Glutamatergic neuron (in vitro differentiated cells): ENCODE measurements at regions not wholly inside any gene's neighbourhood (a gene's known extent, or its start where the extent isn't known, plus 50 kb on each side); places are given as distances from the start of the nearest gene placed in this dataset.

Experiments used
- DNase-seq: peaks from one replicate; pipeline ENCODE4 v3.0.0; 2022
- H3K27ac Mint-ChIP-seq: one replicate; pipeline ENCODE4 v1.8.0; 2020; ENCODE audit warnings: mild to moderate bottlenecking, mixed read lengths, inconsistent platforms; ENCODE audit not compliant: unreplicated experiment
- H3K27me3 Mint-ChIP-seq: one replicate; pipeline ENCODE4 v1.8.0; 2020; ENCODE audit warnings: mild to moderate bottlenecking, moderate library complexity, mixed read lengths, inconsistent platforms; ENCODE audit not compliant: unreplicated experiment
- H3K36me3 Mint-ChIP-seq: one replicate; pipeline ENCODE4 v1.8.0; 2020; ENCODE audit warnings: mild to moderate bottlenecking, mixed read lengths, inconsistent platforms; ENCODE audit not compliant: unreplicated experiment
- H3K4me1 Mint-ChIP-seq: one replicate; pipeline ENCODE4 v1.8.0; 2020; ENCODE audit warnings: mild to moderate bottlenecking, low read depth, mixed read lengths, inconsistent platforms; ENCODE audit not compliant: unreplicated experiment
- H3K4me3 Mint-ChIP-seq: one replicate; pipeline ENCODE4 v1.8.0; 2020; ENCODE audit warnings: mild to moderate bottlenecking, mixed read lengths, inconsistent platforms; ENCODE audit not compliant: unreplicated experiment
- H3K9me3 Mint-ChIP-seq: one replicate; pipeline ENCODE4 v1.8.0; 2020; ENCODE audit warnings: mild to moderate bottlenecking, moderate library complexity, mixed read lengths, inconsistent platforms; ENCODE audit not compliant: unreplicated experiment
- TF ChIP-seq, protein P1 (sequence below): fragments of 200-600 bp; sonication (generic); IDR thresholded peaks from one replicate; pipeline ENCODE4 v1.5.0; 2021; ENCODE audit not compliant: partially characterized antibody, unreplicated experiment

DNA sequence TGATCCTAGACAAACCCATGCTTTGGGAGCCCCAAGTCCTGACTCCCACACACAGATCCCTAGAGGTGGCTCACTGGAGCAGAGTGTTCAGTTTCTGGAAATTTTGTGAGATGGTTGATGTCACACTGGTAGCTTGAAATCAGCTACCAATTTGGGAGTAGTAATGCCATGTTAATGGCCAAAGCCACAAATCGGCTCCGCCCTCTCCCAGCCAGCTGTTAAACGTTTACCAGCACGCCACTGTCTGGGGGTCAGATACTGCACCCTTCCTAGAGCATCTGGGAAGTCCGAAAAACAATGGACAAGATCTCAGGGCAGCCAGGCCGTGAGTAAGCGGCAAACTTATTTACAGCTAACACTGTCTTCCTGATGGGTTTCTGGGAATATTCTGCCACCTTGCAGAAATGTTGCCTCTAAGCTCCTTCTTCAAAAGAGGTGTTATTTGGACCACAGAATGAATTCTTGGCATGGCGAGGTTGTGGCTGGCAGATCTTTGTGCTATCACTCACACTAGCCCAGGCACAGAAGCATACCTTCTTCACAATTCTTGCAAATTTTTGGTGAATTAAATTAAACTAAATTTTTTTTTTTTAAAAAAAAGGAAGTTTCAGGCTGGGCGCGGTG lies 60.2 kb upstream of the FZD7 start:
- H3K27me3 Mint-ChIP-seq: peaks cover 6% of the 10 kb centered on the region
- no peak for DNase-seq
- TF ChIP-seq, protein P1, sequence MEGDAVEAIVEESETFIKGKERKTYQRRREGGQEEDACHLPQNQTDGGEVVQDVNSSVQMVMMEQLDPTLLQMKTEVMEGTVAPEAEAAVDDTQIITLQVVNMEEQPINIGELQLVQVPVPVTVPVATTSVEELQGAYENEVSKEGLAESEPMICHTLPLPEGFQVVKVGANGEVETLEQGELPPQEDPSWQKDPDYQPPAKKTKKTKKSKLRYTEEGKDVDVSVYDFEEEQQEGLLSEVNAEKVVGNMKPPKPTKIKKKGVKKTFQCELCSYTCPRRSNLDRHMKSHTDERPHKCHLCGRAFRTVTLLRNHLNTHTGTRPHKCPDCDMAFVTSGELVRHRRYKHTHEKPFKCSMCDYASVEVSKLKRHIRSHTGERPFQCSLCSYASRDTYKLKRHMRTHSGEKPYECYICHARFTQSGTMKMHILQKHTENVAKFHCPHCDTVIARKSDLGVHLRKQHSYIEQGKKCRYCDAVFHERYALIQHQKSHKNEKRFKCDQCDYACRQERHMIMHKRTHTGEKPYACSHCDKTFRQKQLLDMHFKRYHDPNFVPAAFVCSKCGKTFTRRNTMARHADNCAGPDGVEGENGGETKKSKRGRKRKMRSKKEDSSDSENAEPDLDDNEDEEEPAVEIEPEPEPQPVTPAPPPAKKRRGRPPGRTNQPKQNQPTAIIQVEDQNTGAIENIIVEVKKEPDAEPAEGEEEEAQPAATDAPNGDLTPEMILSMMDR: no peak
- H3K9me3 Mint-ChIP-seq: peaks cover 14% of the 10 kb centered on the region
- peaks cover 37% of the 10 kb centered on the region for H3K4me1 Mint-ChIP-seq
- no peak overlapping the region for H3K4me3 Mint-ChIP-seq
- H3K36me3 Mint-ChIP-seq: no peaks in the 10 kb centered on the region
- H3K27ac Mint-ChIP-seq: no peak overlapping the region

DNA sequence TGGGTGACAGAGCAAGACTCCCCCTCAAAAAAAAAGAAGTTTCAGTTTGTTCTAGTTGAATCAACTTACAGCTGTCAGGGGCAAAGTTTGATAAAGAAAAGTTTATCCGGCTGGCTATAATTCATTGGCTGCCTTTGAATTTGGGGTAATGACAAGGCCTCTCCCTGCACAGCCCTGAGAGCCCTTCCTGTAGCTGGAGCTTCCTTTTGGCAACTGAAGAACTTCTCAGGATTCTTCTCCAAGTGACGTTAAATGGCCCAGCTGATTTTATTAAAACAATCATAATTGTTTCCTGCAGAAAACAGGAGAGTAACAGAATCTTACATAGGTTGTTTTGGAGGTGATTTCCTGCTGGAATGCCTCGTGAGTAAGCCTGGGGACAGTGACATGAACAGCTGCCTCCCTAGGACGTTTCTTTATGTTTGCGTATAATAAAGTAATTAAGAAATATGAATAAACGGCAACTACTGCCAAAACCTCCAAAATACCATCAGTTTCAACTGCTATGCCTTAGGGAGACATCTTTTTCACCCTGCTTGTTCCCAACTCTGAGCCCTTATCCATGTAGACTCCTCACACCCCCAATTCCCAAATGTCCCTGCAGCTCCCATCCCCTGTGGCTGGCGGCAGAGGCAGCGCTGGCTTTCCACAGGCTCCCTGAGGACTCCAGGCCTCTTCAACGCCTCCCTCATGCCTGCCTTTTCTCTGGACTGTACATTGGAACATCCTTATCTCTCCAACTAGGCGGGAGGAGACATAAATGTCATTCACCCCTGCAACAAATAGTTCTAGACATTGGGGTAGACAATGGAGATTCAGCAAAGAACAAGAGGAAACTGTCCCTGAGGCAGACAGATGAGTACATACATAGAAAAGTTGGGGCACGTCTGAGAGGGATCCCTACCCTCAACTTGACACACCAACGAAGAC lies 59.2 kb upstream of the FZD7 start:
- TF ChIP-seq, protein P1: no peak
- peak overlapping the region; percentile 32 for H3K4me3 Mint-ChIP-seq
- H3K27me3 Mint-ChIP-seq: peaks cover 3% of the 10 kb centered on the region
- H3K36me3 Mint-ChIP-seq: no peaks in the 10 kb centered on the region
- no peak overlapping the region for H3K27ac Mint-ChIP-seq
- H3K9me3 Mint-ChIP-seq: peaks cover 10% of the 10 kb centered on the region
- H3K4me1 Mint-ChIP-seq: peaks cover 33% of the 10 kb centered on the region
- DNase-seq: no peak

DNA sequence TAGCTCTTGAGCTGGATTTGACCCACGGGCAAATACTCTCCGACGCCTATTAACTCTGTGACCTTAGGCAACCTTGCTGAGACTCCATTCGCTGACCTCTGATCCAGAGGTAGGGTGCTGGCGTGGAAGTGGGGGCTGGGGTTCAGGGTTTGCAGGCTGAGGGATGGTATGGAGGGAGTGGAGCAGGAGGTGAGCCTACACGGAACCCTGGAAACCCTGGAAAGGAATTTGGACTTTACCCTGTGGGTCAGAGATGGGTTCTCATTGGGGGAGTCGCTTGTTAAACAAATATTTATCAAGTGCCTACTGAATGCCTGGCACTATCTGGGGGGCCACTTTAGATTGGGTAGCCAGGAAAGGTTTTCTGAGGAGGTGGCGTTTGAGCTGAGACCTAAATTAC lies 58.2 kb upstream of the FZD7 start:
- H3K36me3 Mint-ChIP-seq: no peaks in the 10 kb centered on the region
- H3K4me1 Mint-ChIP-seq: peaks cover 30% of the 10 kb centered on the region
- no peak for DNase-seq
- H3K9me3 Mint-ChIP-seq: peaks cover 8% of the 10 kb centered on the region
- H3K27ac Mint-ChIP-seq: no peak overlapping the region
- H3K27me3 Mint-ChIP-seq: peaks cover 3% of the 10 kb centered on the region
- TF ChIP-seq, protein P1: no peak
- H3K4me3 Mint-ChIP-seq: no peak overlapping the region

DNA sequence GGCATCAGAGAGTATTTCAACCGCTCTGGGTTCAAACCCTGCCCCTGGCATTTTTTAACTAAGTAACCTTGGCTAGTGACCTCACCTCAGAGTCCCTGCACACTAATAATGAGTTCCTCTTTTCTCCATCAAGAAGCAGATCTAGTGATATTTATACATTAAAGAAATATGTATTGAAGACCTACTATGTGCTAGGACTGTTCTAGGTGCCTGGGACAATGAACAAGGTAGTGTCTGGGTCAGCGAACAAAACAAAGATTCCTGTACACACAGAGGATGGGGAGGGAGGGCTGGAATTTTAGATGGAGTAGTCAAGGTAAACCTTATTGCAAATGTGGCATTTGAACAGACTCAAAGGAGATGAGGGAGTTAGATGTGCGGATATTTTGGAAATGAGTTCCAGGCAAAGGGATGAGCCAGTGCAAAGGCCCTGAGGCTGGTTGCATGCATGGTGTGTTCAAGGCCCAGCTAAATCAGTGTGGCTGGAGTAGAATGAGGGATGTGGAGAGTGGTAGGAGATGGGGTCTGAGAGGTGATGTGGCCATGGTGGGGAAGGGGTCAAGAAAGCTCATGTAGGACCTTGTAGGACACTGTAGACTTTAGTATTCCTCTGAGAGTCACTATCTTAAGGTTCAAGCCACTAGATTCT lies 57.6 kb upstream of the FZD7 start:
- no peaks in the 10 kb centered on the region for H3K36me3 Mint-ChIP-seq
- H3K27me3 Mint-ChIP-seq: peaks cover 3% of the 10 kb centered on the region
- no peak for DNase-seq
- H3K27ac Mint-ChIP-seq: no peak overlapping the region
- H3K4me3 Mint-ChIP-seq: no peak overlapping the region
- H3K4me1 Mint-ChIP-seq: peaks cover 30% of the 10 kb centered on the region
- H3K9me3 Mint-ChIP-seq: peaks cover 9% of the 10 kb centered on the region
- TF ChIP-seq, protein P1: no peak
